ENCODE measurements at regions not wholly inside any gene's neighbourhood (a gene's known extent, or its start where the extent isn't known, plus 50 kb on each side); places are given as distances from the start of the nearest gene placed in this dataset.
A peak's percentile ranks its signal among the peaks of the same experiment; 100 is the strongest.
"Not testable (repeated sequence)": the region's sequence is repeated elsewhere in the genome, so short reads cannot be mapped to it uniquely, and the experiment has no call there.

DNA sequence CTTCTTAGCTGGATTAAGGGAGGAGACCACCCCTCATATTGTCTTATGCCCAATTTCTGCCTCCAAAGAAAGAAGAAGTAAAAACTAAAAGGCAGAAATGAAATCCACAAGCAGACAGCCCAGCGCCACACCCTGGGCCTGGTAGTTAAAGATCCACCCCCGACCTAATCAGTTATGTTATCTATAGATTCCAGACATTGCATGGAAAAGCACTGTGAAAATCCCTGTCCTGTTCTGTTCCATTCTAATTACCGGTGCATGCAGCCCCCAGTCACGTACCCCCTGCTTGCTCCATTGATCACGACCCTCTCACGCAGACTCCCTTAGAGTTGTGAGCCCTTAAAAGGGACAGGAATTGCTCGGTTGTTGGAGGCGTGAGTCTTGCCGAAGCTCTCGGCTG is 85.7 kb upstream of the METAP2 start:
- not testable (repeated sequence) for H3K9ac ChIP-seq (ENCODE audit: low read length); H3K27me3 ChIP-seq (replicated peaks; ENCODE audit: control insufficient read depth, insufficient read depth, low read length); DNase-seq (ENCODE audit: low read depth); H3K4me3 ChIP-seq (ENCODE audit: low read length); H3K36me3 ChIP-seq (ENCODE audit: control insufficient read depth, insufficient read depth, low read length, severe bottlenecking); H3K9me3 ChIP-seq (ENCODE audit: control insufficient read depth, low read length)
- peaks cover 27% of the 10 kb centered on the region for H3K4me1 ChIP-seq (ENCODE audit: control insufficient read depth, insufficient read depth, low read length)

DNA sequence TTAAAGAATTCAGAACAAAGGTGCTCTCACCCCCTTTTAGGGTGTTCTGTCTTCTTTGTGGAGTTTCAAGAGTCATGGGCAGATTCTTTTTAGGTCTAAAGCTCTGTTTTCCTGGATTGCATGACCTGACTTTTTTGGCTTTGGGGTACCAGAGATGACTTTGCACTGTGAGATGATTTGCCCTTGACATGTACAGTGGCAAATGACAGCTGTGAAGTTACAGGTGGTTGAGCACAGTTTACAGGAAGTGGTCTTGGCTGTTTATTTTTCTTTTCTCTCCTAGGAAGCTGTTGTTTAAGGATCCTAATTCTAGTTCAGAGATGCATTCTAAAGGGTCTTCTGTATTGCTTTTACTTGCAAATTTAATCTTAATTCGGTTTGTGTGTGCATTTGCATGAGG is 83.8 kb upstream of the METAP2 start:
- no peak for DNase-seq (ENCODE audit: low read depth)
- Histone ChIP-seq H3K9ac (ENCODE audit: low read length) (no peak overlapping the region), H3K36me3 (ENCODE audit: control insufficient read depth, insufficient read depth, low read length, severe bottlenecking) (no peaks in the 10 kb centered on the region), H3K9me3 (ENCODE audit: control insufficient read depth, low read length) (peaks cover 12% of the 10 kb centered on the region), H3K4me3 (ENCODE audit: low read length) (no peak overlapping the region), H3K27me3 (replicated peaks; ENCODE audit: control insufficient read depth, insufficient read depth, low read length) (peaks cover 2% of the 10 kb centered on the region), H3K4me1 (ENCODE audit: control insufficient read depth, insufficient read depth, low read length) (peaks cover 9% of the 10 kb centered on the region)

DNA sequence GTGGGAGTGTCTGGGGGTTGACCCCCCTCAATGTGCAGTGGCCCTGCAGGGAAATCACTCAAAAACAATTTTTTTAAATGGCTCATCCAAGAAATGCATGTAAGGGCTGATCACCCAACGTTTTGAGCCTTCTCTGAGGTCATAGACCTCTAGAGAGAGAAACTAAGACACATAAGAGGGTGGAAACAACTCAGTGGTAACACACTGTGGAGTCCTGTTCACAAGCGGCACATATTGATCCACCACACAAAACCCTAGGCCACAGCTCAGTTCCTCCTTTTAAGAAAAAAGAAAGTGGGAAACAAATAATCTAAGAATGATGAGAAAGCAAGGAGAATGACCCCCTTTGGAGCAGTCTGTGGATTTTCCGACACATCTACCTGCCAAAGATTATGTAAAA is 83.0 kb upstream of the METAP2 start:
- no peaks in the 10 kb centered on the region for H3K36me3 ChIP-seq (ENCODE audit: control insufficient read depth, insufficient read depth, low read length, severe bottlenecking)
- H3K4me1 ChIP-seq (ENCODE audit: control insufficient read depth, insufficient read depth, low read length) = peaks cover 1% of the 10 kb centered on the region
- H3K9ac ChIP-seq (ENCODE audit: low read length) = no peak overlapping the region
- H3K27me3 ChIP-seq (replicated peaks; ENCODE audit: control insufficient read depth, insufficient read depth, low read length) = peaks cover 3% of the 10 kb centered on the region
- H3K4me3 ChIP-seq (ENCODE audit: low read length) = no peak overlapping the region
- peaks cover 12% of the 10 kb centered on the region for H3K9me3 ChIP-seq (ENCODE audit: control insufficient read depth, low read length)
- DNase-seq (ENCODE audit: low read depth) = no peak

DNA sequence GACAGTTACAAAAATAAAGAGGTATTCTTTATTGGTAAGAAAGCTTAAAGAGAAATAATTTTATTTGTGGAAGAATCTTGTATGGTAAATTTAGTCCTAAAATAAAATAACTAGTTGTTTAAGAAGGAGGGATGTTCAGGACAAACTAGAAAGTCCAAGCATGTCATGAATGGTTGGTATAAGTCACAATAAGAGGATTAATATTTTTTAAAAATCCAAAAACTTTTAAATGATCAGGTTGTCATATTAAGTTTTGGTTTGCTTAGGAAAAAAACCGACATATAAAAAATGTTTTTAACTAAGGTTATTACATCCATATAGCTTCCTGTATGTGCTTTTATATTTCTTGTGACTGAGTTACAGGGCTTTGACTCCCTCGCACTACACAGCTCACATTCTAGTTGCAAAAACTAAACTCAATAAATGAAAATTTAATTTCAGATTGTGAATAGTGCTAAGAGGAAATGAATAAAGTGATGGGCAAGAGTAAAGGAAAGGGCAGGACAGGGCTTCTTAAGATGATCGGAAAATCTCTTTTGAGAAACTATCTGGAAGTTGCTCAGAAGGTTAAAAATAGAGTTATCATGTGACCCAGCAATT is 80.7 kb upstream of the METAP2 start:
- H3K27me3 ChIP-seq (replicated peaks; ENCODE audit: control insufficient read depth, insufficient read depth, low read length) = peaks cover 3% of the 10 kb centered on the region
- no peak overlapping the region for H3K4me3 ChIP-seq (ENCODE audit: low read length)
- DNase-seq (ENCODE audit: low read depth) = no peak
- no peak overlapping the region for H3K9ac ChIP-seq (ENCODE audit: low read length)
- H3K4me1 ChIP-seq (ENCODE audit: control insufficient read depth, insufficient read depth, low read length) = peaks cover 9% of the 10 kb centered on the region
- H3K36me3 ChIP-seq (ENCODE audit: control insufficient read depth, insufficient read depth, low read length, severe bottlenecking) = no peaks in the 10 kb centered on the region
- H3K9me3 ChIP-seq (ENCODE audit: control insufficient read depth, low read length) = peaks cover 12% of the 10 kb centered on the region

DNA sequence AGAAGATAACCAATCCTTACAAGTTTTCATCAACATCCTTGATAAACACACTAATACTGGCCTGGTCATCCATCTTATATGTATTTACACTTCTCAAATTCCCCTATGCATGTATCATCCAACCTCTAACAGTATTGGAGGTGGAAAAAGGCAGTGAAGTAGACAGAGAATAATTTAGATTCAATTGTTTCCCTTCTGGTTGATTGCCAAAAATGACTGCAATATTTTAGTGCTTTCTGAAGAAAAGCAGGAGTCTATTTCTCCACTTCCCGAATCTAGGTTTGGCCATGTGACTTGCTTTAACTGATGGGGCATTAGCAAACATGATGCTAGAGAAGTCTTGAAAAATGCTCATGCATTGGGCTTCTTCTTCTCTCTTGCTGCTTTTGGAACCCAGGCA is 78.3 kb upstream of the METAP2 start:
- H3K4me3 ChIP-seq (ENCODE audit: low read length) = no peak overlapping the region
- no peak overlapping the region for H3K9ac ChIP-seq (ENCODE audit: low read length)
- peaks cover 12% of the 10 kb centered on the region for H3K9me3 ChIP-seq (ENCODE audit: control insufficient read depth, low read length)
- peaks cover 9% of the 10 kb centered on the region for H3K27me3 ChIP-seq (replicated peaks; ENCODE audit: control insufficient read depth, insufficient read depth, low read length)
- DNase-seq (ENCODE audit: low read depth) = no peak
- no peaks in the 10 kb centered on the region for H3K36me3 ChIP-seq (ENCODE audit: control insufficient read depth, insufficient read depth, low read length, severe bottlenecking)
- H3K4me1 ChIP-seq (ENCODE audit: control insufficient read depth, insufficient read depth, low read length) = peaks cover 9% of the 10 kb centered on the region

DNA sequence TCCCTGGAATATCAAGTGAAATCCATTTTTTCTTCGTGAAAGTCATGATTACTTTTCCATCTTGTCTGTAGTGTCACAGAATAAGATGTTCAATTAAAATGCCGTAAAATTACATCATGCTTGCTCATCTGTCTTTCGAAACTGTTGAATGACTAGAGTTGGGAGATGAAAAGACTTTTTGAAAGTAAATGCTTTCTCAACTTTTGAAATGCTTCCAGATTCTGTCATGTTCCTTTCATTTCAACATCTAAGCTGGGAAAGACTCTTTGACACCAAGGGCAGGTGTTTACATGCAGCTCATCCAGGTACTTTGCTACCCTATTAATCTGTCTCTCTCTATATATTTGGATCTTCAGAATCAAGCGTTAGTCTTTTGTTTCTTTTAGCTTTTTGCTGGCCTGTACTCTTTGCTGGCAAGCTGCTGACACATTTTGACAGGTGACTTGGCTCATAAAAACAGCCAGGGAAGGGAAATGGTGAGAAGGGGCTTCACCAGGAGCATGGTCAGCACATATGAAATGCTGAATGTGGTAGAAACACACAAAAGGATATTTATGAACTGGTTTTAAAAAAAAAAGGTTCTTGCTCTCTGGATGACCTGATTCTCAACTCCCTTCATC is 77.0 kb upstream of the METAP2 start:
- Histone ChIP-seq H3K9ac (ENCODE audit: low read length) (no peak overlapping the region), H3K36me3 (ENCODE audit: control insufficient read depth, insufficient read depth, low read length, severe bottlenecking) (no peaks in the 10 kb centered on the region), H3K27me3 (replicated peaks; ENCODE audit: control insufficient read depth, insufficient read depth, low read length) (peaks cover 16% of the 10 kb centered on the region), H3K4me3 (ENCODE audit: low read length) (no peak overlapping the region), H3K9me3 (ENCODE audit: control insufficient read depth, low read length) (peaks cover 12% of the 10 kb centered on the region), H3K4me1 (ENCODE audit: control insufficient read depth, insufficient read depth, low read length) (peaks cover 9% of the 10 kb centered on the region)
- DNase-seq (ENCODE audit: low read depth) = peak; percentile 78

DNA sequence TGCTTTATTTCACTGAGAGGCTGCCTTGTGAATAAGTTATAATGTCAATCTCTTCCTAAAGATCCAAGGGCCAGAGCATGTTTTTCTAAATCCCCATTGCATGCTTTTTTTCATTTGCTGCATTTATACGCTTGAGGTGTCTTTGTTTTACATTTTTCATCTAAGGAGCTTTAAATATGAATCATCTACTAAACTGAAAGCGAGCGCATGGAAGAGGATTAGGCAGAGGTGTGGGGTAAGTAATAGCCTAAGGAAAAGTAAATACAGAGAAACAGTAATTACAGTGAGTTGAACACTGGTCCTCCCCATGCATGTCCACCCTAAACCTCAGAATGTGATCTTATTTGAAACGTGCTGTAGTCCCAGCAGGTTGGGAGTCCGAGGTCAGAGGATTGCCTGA is 76.4 kb upstream of the METAP2 start:
- Histone ChIP-seq H3K36me3 (ENCODE audit: control insufficient read depth, insufficient read depth, low read length, severe bottlenecking) (no peaks in the 10 kb centered on the region), H3K9ac (ENCODE audit: low read length) (no peak overlapping the region), H3K4me3 (ENCODE audit: low read length) (no peak overlapping the region), H3K27me3 (replicated peaks; ENCODE audit: control insufficient read depth, insufficient read depth, low read length) (peaks cover 22% of the 10 kb centered on the region), H3K4me1 (ENCODE audit: control insufficient read depth, insufficient read depth, low read length) (peaks cover 9% of the 10 kb centered on the region), H3K9me3 (ENCODE audit: control insufficient read depth, low read length) (peaks cover 12% of the 10 kb centered on the region)
- DNase-seq (ENCODE audit: low read depth) = no peak

DNA sequence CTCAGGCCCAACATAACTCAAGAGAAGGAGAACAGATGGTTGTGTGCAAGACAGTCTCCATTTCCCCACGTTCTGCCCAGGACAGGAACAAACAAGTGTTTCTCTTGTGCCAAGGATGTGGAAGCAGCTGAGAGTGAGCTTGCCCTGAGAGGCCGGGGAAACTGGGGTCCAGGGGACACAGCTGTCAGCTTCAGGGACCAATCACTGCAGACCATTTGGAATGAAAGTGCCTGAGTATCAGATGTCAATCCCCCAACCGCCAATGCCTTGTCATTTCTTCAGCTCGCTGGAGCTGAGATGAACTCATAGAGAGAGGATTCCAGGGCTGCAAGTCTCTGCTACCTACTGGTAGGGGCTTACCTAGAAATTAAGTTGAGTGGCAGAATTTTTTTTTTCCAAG is 71.9 kb upstream of the METAP2 start:
- Histone ChIP-seq H3K9me3 (ENCODE audit: control insufficient read depth, low read length) (no peaks in the 10 kb centered on the region), H3K27me3 (replicated peaks; ENCODE audit: control insufficient read depth, insufficient read depth, low read length) (peaks cover 27% of the 10 kb centered on the region), H3K9ac (ENCODE audit: low read length) (no peak overlapping the region), H3K4me1 (ENCODE audit: control insufficient read depth, insufficient read depth, low read length) (peaks cover 1% of the 10 kb centered on the region), H3K4me3 (ENCODE audit: low read length) (no peak overlapping the region), H3K36me3 (ENCODE audit: control insufficient read depth, insufficient read depth, low read length, severe bottlenecking) (no peaks in the 10 kb centered on the region)
- no peak for DNase-seq (ENCODE audit: low read depth)

DNA sequence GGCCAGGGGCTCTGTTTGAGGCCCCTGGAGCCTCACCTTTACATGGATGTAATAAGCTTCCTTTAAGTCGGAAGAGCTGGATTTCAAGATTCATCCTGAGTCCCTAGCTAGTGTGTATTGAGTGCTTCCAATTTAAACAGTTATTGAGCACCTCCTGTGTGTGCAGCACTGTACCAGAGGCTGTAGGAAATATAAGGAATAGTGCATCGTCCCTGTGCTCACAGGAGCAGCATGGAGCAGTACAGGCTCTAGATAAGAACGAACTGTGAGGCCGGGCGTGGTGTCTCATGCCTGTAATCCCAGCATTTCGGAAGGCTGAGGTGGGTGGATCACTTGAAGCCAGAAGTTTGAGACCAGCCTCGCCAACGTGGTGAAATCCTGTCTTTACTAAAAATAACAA is 65.8 kb upstream of the METAP2 start:
- H3K9ac ChIP-seq (ENCODE audit: low read length) = no peak overlapping the region
- H3K4me1 ChIP-seq (ENCODE audit: control insufficient read depth, insufficient read depth, low read length) = peaks cover 9% of the 10 kb centered on the region
- no peaks in the 10 kb centered on the region for H3K36me3 ChIP-seq (ENCODE audit: control insufficient read depth, insufficient read depth, low read length, severe bottlenecking)
- peaks cover 10% of the 10 kb centered on the region for H3K27me3 ChIP-seq (replicated peaks; ENCODE audit: control insufficient read depth, insufficient read depth, low read length)
- no peaks in the 10 kb centered on the region for H3K9me3 ChIP-seq (ENCODE audit: control insufficient read depth, low read length)
- no peak for DNase-seq (ENCODE audit: low read depth)
- H3K4me3 ChIP-seq (ENCODE audit: low read length) = no peak overlapping the region

DNA sequence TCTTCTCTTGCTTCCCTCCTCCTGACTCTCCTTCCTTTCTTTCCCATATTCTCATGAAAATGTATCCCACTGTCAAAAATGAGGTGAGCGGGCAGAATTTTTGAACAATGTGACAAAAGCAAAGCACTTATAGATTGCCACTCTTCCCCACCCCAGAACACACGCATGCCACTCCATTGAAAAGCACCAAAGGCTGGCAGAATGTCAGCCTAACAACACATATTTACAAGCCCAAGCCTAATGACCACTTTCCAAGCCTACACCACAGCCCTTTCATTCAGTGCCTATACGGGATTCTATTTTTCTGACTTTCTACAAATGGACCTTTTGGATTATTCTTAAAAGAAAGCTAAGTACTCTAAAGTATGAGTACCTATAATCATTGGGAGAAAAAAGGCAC is 62.9 kb upstream of the METAP2 start:
- Histone ChIP-seq H3K4me3 (ENCODE audit: low read length) (no peak overlapping the region), H3K9me3 (ENCODE audit: control insufficient read depth, low read length) (no peaks in the 10 kb centered on the region), H3K9ac (ENCODE audit: low read length) (no peak overlapping the region), H3K27me3 (replicated peaks; ENCODE audit: control insufficient read depth, insufficient read depth, low read length) (peaks cover 10% of the 10 kb centered on the region), H3K36me3 (ENCODE audit: control insufficient read depth, insufficient read depth, low read length, severe bottlenecking) (no peaks in the 10 kb centered on the region), H3K4me1 (ENCODE audit: control insufficient read depth, insufficient read depth, low read length) (peaks cover 18% of the 10 kb centered on the region)
- no peak for DNase-seq (ENCODE audit: low read depth)

DNA sequence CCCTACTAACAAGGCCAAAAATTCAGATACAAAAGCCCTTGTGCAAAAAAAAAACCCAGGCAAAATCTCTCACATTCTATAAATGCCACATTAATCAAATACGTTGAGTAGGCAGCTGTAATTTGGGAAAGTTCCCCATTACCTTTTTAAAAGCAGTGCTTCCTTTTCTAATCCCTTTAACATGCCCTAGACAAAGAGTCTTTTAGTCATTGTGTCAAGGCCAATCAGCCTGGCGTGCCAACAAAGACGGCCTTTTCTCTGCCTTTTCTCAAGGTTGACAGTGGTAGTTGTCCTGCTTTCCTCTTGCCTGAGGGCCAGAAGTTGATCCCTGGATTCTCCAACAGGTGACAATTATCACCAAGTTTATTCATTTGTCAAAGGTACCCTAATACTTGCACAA is 62.5 kb upstream of the METAP2 start:
- Histone ChIP-seq H3K4me3 (ENCODE audit: low read length) (no peak overlapping the region), H3K9me3 (ENCODE audit: control insufficient read depth, low read length) (no peaks in the 10 kb centered on the region), H3K27me3 (replicated peaks; ENCODE audit: control insufficient read depth, insufficient read depth, low read length) (peaks cover 8% of the 10 kb centered on the region), H3K9ac (ENCODE audit: low read length) (no peak overlapping the region), H3K4me1 (ENCODE audit: control insufficient read depth, insufficient read depth, low read length) (peaks cover 18% of the 10 kb centered on the region), H3K36me3 (ENCODE audit: control insufficient read depth, insufficient read depth, low read length, severe bottlenecking) (no peaks in the 10 kb centered on the region)
- no peak for DNase-seq (ENCODE audit: low read depth)
